ENCODE measurements at regions not wholly inside any gene's neighbourhood (a gene's known extent, or its start where the extent isn't known, plus 50 kb on each side); places are given as distances from the start of the nearest gene placed in this dataset.
"Not testable (repeated sequence)": the region's sequence is repeated elsewhere in the genome, so short reads cannot be mapped to it uniquely, and the experiment has no call there.

GRCh38 chr11:71748965-71749620, 83.9 kb upstream of the DEFB108B start:
- H3K9me3 Mint-ChIP-seq; intact Hi-C loops (cut with micrococcal nuclease); H3K27ac Mint-ChIP-seq; H3K4me3 Mint-ChIP-seq; H3K36me3 Mint-ChIP-seq (ENCODE audit: low read depth); H3K4me1 Mint-ChIP-seq (ENCODE audit: low read depth): not testable (repeated sequence)
- H3K27me3 Mint-ChIP-seq, result peaks cover 35% of the 10 kb centered on the region

- H3K4me3 Mint-ChIP-seq; H3K4me1 Mint-ChIP-seq (ENCODE audit: low read depth); H3K36me3 Mint-ChIP-seq (ENCODE audit: low read depth); intact Hi-C loops (cut with micrococcal nuclease); H3K27ac Mint-ChIP-seq; H3K9me3 Mint-ChIP-seq: not testable (repeated sequence)
- peaks cover 24% of the 10 kb centered on the region for H3K27me3 Mint-ChIP-seq
These were observed 82.1 kb upstream of the DEFB108B start for GRCh38 chr11:71750908-71751307.

- H3K4me3 Mint-ChIP-seq; H3K27ac Mint-ChIP-seq; H3K36me3 Mint-ChIP-seq (ENCODE audit: low read depth): not testable (repeated sequence)
These were observed 68.1 kb upstream of the DEFB108B start for GRCh38 chr11:71764695-71765491.

GRCh38 chr11:71767016-71767415, 66.0 kb upstream of the DEFB108B start:
- Mint-ChIP-seq H3K9me3 (peaks cover 15% of the 10 kb centered on the region), H3K27me3 (peaks cover 23% of the 10 kb centered on the region)

More at GRCh38 chr11:71764695-71765491, 68.1 kb upstream of the DEFB108B start:
- H3K4me1 Mint-ChIP-seq (ENCODE audit: low read depth); intact Hi-C loops (cut with micrococcal nuclease): not testable (repeated sequence)
- H3K27me3 Mint-ChIP-seq, result peaks cover 18% of the 10 kb centered on the region
- peaks cover 24% of the 10 kb centered on the region for H3K9me3 Mint-ChIP-seq

GRCh38 chr11:71772193-71772592, 60.8 kb upstream of the DEFB108B start:
- H3K4me1 Mint-ChIP-seq (ENCODE audit: low read depth); H3K4me3 Mint-ChIP-seq; intact Hi-C loops (cut with micrococcal nuclease); H3K36me3 Mint-ChIP-seq (ENCODE audit: low read depth); H3K9me3 Mint-ChIP-seq; H3K27ac Mint-ChIP-seq: not testable (repeated sequence)
- H3K27me3 Mint-ChIP-seq, result peaks cover 15% of the 10 kb centered on the region

More at GRCh38 chr11:71767016-71767415, 66.0 kb upstream of the DEFB108B start:
- H3K27ac Mint-ChIP-seq; H3K4me1 Mint-ChIP-seq (ENCODE audit: low read depth); H3K36me3 Mint-ChIP-seq (ENCODE audit: low read depth); intact Hi-C loops (cut with micrococcal nuclease); H3K4me3 Mint-ChIP-seq: not testable (repeated sequence)

GRCh38 chr11:71774603-71775222, 58.3 kb upstream of the DEFB108B start:
- Mint-ChIP-seq H3K4me1 (ENCODE audit: low read depth) (peaks cover 7% of the 10 kb centered on the region), H3K9me3 (no peaks in the 10 kb centered on the region), H3K27ac (no peak overlapping the region), H3K4me3 (no peak overlapping the region), H3K36me3 (ENCODE audit: low read depth) (no peaks in the 10 kb centered on the region), H3K27me3 (peaks cover 5% of the 10 kb centered on the region)
- intact Hi-C loops (cut with micrococcal nuclease), result no loop called here

GRCh38 chr11:71780116-71780515, 52.9 kb upstream of the DEFB108B start:
- peaks cover 21% of the 10 kb centered on the region for H3K27me3 Mint-ChIP-seq
- H3K4me3 Mint-ChIP-seq; H3K4me1 Mint-ChIP-seq (ENCODE audit: low read depth); intact Hi-C loops (cut with micrococcal nuclease); H3K36me3 Mint-ChIP-seq (ENCODE audit: low read depth); H3K9me3 Mint-ChIP-seq; H3K27ac Mint-ChIP-seq: not testable (repeated sequence)

GRCh38 chr11:71780771-71781170, 52.2 kb upstream of the DEFB108B start:
- peaks cover 22% of the 10 kb centered on the region for H3K27me3 Mint-ChIP-seq
- H3K9me3 Mint-ChIP-seq; H3K4me3 Mint-ChIP-seq; intact Hi-C loops (cut with micrococcal nuclease); H3K4me1 Mint-ChIP-seq (ENCODE audit: low read depth); H3K27ac Mint-ChIP-seq; H3K36me3 Mint-ChIP-seq (ENCODE audit: low read depth): not testable (repeated sequence)

GRCh38 chr11:71781491-71781890, 51.5 kb upstream of the DEFB108B start:
- H3K4me3 Mint-ChIP-seq; H3K9me3 Mint-ChIP-seq; H3K27ac Mint-ChIP-seq; H3K4me1 Mint-ChIP-seq (ENCODE audit: low read depth); intact Hi-C loops (cut with micrococcal nuclease); H3K36me3 Mint-ChIP-seq (ENCODE audit: low read depth): not testable (repeated sequence)
- H3K27me3 Mint-ChIP-seq, result peaks cover 27% of the 10 kb centered on the region

- H3K4me3 Mint-ChIP-seq; intact Hi-C loops (cut with micrococcal nuclease); H3K36me3 Mint-ChIP-seq (ENCODE audit: low read depth); H3K27ac Mint-ChIP-seq; H3K9me3 Mint-ChIP-seq; H3K4me1 Mint-ChIP-seq (ENCODE audit: low read depth): not testable (repeated sequence)
- peaks cover 27% of the 10 kb centered on the region for H3K27me3 Mint-ChIP-seq
These were observed 50.7 kb upstream of the DEFB108B start for GRCh38 chr11:71782229-71782861.

- H3K9me3 Mint-ChIP-seq; H3K27ac Mint-ChIP-seq; H3K4me1 Mint-ChIP-seq (ENCODE audit: low read depth); intact Hi-C loops (cut with micrococcal nuclease); H3K4me3 Mint-ChIP-seq; H3K36me3 Mint-ChIP-seq (ENCODE audit: low read depth): not testable (repeated sequence)
- peaks cover 27% of the 10 kb centered on the region for H3K27me3 Mint-ChIP-seq
These were observed 49.8 kb upstream of the DEFB108B start for GRCh38 chr11:71783191-71783590.

Data from dendritic cell treated with granulocyte-macrophage colony-stimulating factor and Interleukin-4, amounts not matched to agents 40 ng/mL and 50 ng/mL, for 4 days (primary cell).